Breast epithelium (tissue), 4 donors: ENCODE measurements at regions not wholly inside any gene's neighbourhood (a gene's known extent, or its start where the extent isn't known, plus 50 kb on each side); places are given as distances from the start of the nearest gene placed in this dataset.

Experiments
- DNase-seq, 2 donors: peaks; one replicate each; pipeline ENCODE4 v3.0.0-alpha.2; 2019; ENCODE audit warnings: low spot score in 2 of 2
- H3K27ac ChIP-seq, 2 donors: fragments of 200-600 bp; sonication (generic) in 1 of 2; one replicate each; pipeline ENCODE4 v1.5.1; 2016 to 2019; ENCODE audit warnings: mild to moderate bottlenecking in 1 of 2
- H3K27me3 ChIP-seq, 2 donors: fragments of 200-600 bp; sonication (generic) in 1 of 2; one replicate each; pipeline versions ENCODE4 v1.5.1 to v1.6.0; 2017 to 2019; ENCODE audit warnings: control low read depth in 1 of 2, mild to moderate bottlenecking in 1 of 2
- H3K36me3 ChIP-seq: fragments of 200-600 bp; one replicate; pipeline ENCODE4 v1.5.1; 2019
- H3K4me1 ChIP-seq, 2 donors: fragments of 200-600 bp; sonication (generic); one replicate each; pipeline ENCODE4 v1.5.1; 2016 to 2019; ENCODE audit warnings: control low read depth in 1 of 2
- H3K4me3 ChIP-seq, 3 donors: fragments of 200-600 bp; sonication (generic); 1 replicate in 2 of 3; 2 replicates in 1 of 3; pipeline ENCODE4 v1.5.1; 2016 to 2019; ENCODE audit warnings: mild to moderate bottlenecking in 3 of 3, moderate library complexity in 2 of 3
- H3K9me3 ChIP-seq, 2 donors: fragments of 200-600 bp; sonication (generic) in 1 of 2; one replicate each; pipeline ENCODE4 v1.5.1; 2016 to 2019; ENCODE audit warnings: control low read depth in 1 of 2
- CTCF ChIP-seq, 3 donors: fragments of 450-650 bp; IDR thresholded peaks; one replicate each; pipeline ENCODE4 v1.5.1; 2016 to 2017; ENCODE audit warnings: antibody characterized with exemption in 3 of 3, mild to moderate bottlenecking in 3 of 3, moderate library complexity in 3 of 3
- POLR2A ChIP-seq: fragments of 450-650 bp; IDR thresholded peaks from one replicate; pipeline ENCODE4 v1.6.1; 2016; ENCODE audit warnings: antibody characterized with exemption, mild to moderate bottlenecking, moderate library complexity
- POLR2AphosphoS5 ChIP-seq, 3 donors: sonication (generic); formaldehyde crosslinking; IDR thresholded peaks; one replicate each; pipeline ENCODE4 v1.6.1; 2017; ENCODE audit warnings: antibody characterized with exemption in 3 of 3
- intact Hi-C: fragments of 100-400 bp; cut with DNase I; formaldehyde crosslinking; loops from one replicate; pipeline ENCODE4 v1.15.1; 2023; ENCODE audit warnings: low total_unique reads

DNA sequence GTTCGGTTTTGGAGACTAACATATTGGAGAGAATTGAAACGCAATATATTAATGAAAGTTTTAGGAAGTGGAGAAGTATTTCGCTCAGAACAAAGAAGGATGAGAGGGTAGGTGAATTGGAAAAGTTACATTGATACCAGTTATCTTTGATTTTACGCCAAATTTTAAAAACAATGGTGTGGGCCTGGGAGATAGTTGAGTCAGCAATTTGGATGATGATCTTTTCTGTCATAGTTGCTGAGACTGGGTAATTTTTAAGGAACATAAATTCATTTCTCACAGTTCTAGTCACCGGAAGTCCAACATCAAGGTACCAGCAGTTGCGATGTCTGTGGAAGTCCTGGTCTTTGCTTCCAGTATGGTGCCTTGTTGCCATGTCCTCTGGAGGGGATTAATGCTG, 644.8 kb upstream of the LCORL start:
- Histone ChIP-seq H3K4me3 (no peak overlapping the region), H3K27ac (no peak overlapping the region), H3K9me3 (no peaks in the 10 kb centered on the region), H3K27me3 (no peaks in the 10 kb centered on the region), H3K4me1 (no peaks in the 10 kb centered on the region), H3K36me3 (no peaks in the 10 kb centered on the region)
- TF ChIP-seq POLR2AphosphoS5 (IDR thresholded peaks at IDR 0.05) = no peak
- TF ChIP-seq CTCF (IDR thresholded peaks at IDR 0.05) = no peak
- no peak for TF ChIP-seq POLR2A
- intact Hi-C loops = no loop called here
- DNase-seq = no peak

DNA sequence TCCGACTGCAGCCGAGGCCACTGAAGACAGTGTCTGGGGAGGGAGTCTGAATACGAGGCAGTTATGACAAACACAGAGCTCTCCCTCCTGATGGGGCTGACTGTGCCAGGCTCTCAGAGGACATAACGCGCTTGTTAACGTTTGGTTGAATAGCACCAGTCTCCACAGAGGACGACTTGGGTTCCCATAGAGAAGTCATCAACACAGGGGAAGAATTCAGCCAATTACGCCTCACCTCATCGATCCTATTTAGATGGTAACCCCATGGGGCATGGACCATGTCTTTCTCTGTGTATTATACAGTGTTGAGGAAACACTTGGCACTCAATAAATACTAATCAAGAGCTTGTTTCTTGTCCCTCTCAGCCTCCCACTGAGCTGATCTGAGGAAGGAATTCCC, 642.6 kb upstream of the LCORL start:
- intact Hi-C loops = no loop called here
- Histone ChIP-seq H3K4me3 (no peak overlapping the region), H3K27ac (no peak overlapping the region), H3K36me3 (no peaks in the 10 kb centered on the region), H3K9me3 (no peaks in the 10 kb centered on the region), H3K27me3 (no peaks in the 10 kb centered on the region), H3K4me1 (no peaks in the 10 kb centered on the region)
- no peak for DNase-seq
- TF ChIP-seq CTCF (IDR thresholded peaks at IDR 0.05) = no peak

- Histone ChIP-seq H3K27ac (no peak overlapping the region), H3K36me3 (no peaks in the 10 kb centered on the region), H3K27me3 (peaks cover 0 to 3% of the 10 kb centered on the region in 2 donors), H3K4me1 (no peaks in the 10 kb centered on the region), H3K4me3 (no peak overlapping the region), H3K9me3 (peaks cover 1 to 16% of the 10 kb centered on the region in 2 donors)
- no peak for TF ChIP-seq CTCF (IDR thresholded peaks at IDR 0.05)
- no peak for TF ChIP-seq POLR2AphosphoS5 (IDR thresholded peaks at IDR 0.05)
- no peak for TF ChIP-seq POLR2A
- intact Hi-C loops = no loop called here
- DNase-seq = no peak
These were observed 623.8 kb upstream of the LCORL start for GRCh38 chr4:18645351-18645750.

DNA sequence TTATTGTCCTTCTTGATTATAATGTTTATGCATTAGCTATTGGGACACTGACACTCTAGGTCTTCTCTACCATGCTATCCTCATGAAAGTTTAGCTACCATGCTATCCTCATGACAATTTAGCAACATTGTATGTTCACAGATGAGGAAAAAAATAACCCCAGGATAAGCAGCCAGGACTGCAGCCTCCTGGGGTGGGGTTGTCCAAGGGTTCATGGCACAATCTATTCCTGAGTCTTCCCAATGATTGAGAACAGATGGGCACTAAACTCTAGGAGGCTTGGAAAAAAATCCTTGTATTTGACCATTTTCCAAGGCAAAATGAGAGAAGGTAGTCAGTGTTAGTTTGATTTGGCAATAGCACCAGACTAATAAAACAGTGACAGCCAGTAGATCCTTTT, 619.8 kb upstream of the LCORL start:
- H3K4me1 ChIP-seq = no peaks in the 10 kb centered on the region
- DNase-seq = no peak
- H3K27me3 ChIP-seq = no peaks in the 10 kb centered on the region
- no peak overlapping the region for H3K27ac ChIP-seq
- H3K9me3 ChIP-seq = no peaks in the 10 kb centered on the region
- TF ChIP-seq CTCF (IDR thresholded peaks at IDR 0.05) (no peak), POLR2AphosphoS5 (IDR thresholded peaks at IDR 0.05) (no peak), POLR2A (no peak)
- H3K36me3 ChIP-seq = no peaks in the 10 kb centered on the region
- intact Hi-C loops = no loop called here
- H3K4me3 ChIP-seq = no peak overlapping the region

GRCh38 chr4:18638031-18638430, 616.5 kb upstream of the LCORL start:
- H3K27ac ChIP-seq = no peak overlapping the region
- H3K4me3 ChIP-seq = no peak overlapping the region
- H3K27me3 ChIP-seq = no peaks in the 10 kb centered on the region
- H3K9me3 ChIP-seq = no peaks in the 10 kb centered on the region
- intact Hi-C loops = no loop called here
- no peak for TF ChIP-seq POLR2AphosphoS5 (IDR thresholded peaks at IDR 0.05)
- TF ChIP-seq CTCF (IDR thresholded peaks at IDR 0.05) = no peak
- TF ChIP-seq POLR2A = no peak
- no peak for DNase-seq
- no peaks in the 10 kb centered on the region for H3K4me1 ChIP-seq
- no peaks in the 10 kb centered on the region for H3K36me3 ChIP-seq
